ENCODE measurements at regions not wholly inside any gene's neighbourhood (a gene's known extent, or its start where the extent isn't known, plus 50 kb on each side); places are given as distances from the start of the nearest gene placed in this dataset.

DNA sequence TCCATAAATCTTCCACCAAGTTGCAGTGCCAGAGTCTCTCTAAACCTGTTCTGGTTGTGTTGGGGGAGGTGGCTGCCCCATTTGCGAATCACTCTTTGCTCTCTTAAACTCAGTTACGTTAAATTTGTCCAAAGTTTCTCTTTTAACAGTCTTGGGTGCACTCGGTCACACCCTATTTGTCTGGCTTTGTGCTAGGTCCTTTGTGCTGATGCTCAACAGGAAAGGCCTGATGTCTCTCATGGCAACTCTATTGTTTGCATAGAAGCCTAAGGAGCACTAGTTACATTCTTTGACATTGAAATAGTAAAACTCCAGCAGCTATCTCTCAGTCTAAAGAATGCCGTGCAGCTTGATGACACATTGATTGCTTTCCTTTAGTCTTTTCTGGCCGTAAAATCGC is 105.1 kb downstream of the TRMT11 start:
- in situ Hi-C loops (cut with HindIII; ENCODE audit: low sequenced_read_pairs): no loop called here

- in situ Hi-C loops (cut with HindIII; ENCODE audit: low sequenced_read_pairs): no loop called here
Measured at GRCh38 chr6:126093108-126093507, 106.8 kb downstream of the TRMT11 start.

DNA sequence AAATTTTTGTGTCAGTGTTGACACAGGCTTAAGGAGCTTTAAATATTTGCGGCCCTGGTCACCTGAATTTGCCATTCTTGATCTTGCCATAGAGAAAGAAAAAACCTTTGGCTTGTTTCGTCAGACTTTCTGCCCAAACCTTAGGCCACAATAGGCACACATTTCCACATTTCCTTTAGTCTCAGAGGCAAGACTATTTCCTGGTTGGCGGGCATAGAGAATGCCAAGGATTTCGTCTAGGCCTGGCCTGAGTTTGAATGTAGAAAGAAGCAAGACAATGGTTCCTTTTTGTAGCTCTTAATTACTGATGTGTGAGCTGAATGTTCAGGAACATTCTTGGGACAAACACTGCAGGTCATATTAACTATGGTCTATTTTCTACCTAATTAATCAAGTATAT is 108.1 kb downstream of the TRMT11 start:
- in situ Hi-C loops (cut with HindIII; ENCODE audit: low sequenced_read_pairs): no loop called here

GRCh38 chr6:126100386-126100785 is 114.0 kb downstream of the TRMT11 start:
- in situ Hi-C loops (cut with HindIII; ENCODE audit: low sequenced_read_pairs): no loop called here

DNA sequence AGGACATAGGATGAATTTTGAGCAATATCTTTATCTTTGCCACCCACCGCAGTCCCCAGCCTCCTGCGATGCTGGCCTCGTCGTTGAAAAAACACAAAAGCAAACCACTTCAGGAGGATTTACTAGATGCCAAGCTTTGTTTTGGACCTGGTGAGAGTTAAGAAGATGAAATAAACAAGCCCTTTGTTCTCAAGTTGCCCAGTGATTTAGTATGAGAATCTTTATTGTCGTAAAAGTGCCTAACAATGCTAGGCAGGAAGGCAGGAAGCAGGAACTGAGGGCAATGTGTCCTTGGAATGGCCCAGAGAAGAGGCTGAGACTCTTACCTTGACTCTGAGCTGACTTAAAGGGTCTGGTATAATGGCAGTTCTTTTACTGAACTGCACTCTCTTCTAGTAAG is 116.0 kb downstream of the TRMT11 start:
- in situ Hi-C loops (cut with HindIII; ENCODE audit: low sequenced_read_pairs): no loop called here

DNA sequence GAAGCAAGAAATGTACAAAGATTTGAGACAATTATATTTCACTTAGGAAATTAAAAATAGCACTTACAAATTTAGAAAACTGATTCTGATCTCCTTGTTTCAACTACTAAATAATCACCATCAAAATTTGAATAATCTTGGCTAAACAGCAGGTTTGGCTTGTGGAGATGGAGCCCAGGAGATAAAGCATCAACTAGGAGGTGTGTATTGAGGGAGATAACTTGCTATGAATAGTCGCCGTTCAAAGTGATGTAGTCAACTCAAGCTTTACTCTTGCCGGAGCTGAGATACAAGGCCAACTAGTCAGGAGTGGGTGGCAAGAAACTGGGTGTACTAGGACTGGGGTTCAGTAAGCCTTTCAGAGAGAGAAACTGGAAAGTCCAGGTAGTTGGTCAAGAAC is 117.7 kb downstream of the TRMT11 start:
- in situ Hi-C loops (cut with HindIII; ENCODE audit: low sequenced_read_pairs): no loop called here

- in situ Hi-C loops (cut with HindIII; ENCODE audit: low sequenced_read_pairs): no loop called here
Measured at GRCh38 chr6:126107475-126108166, 121.3 kb downstream of the TRMT11 start.

DNA sequence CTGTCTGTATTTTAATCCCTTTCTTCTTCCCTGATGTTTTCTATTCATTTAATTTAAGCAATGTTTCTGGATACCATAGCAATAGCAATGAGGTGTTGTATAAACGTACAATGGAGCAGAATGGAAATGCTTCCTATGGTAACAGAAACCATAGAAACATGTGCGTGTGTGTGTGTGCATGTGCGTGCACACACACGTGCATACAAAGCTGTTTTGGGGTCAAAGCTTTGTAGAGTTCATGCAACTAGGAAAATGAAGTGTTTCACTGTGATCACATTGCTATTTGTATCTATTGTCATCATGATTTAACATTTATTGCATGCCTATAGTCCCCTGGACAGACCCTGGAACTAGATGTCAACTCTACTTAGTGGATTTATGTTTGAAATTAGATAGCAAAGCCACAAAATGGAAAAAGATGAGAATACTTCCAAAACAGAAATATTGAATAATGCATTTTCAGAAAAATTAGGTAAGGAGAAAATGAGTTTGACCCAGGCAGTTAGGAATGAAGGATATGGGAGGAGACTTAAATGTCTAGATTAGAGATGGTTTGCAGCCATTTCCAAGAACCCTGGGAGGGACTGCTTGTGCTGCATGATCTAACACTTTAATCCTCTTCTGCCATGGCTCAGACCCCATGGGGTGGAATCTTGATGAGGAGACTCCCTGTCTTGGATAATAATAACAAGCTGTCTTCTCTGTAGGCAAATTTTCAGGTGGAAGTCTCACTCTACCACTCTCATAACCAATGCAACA is 124.4 kb downstream of the TRMT11 start:
- in situ Hi-C loops (cut with HindIII; ENCODE audit: low sequenced_read_pairs): no loop called here

DNA sequence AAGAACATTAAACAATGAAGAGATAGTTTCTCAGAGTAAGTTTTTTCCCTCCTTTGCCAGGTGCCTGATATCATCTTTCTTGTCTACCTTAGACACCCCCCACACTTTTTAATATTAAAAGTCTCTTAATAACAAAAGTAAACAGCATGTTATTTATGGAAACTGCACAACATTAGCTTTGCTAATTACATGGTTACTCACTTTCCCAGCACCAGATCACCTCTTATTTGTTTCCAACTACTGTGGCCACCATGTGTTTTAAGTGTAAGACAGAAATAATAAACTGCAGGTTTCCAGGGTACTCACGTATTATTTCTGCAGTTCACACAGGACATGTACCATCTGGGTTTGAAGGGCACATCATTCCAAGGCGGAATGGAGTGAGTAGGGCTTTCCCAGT is 125.0 kb downstream of the TRMT11 start:
- in situ Hi-C loops (cut with HindIII; ENCODE audit: low sequenced_read_pairs): no loop called here

DNA sequence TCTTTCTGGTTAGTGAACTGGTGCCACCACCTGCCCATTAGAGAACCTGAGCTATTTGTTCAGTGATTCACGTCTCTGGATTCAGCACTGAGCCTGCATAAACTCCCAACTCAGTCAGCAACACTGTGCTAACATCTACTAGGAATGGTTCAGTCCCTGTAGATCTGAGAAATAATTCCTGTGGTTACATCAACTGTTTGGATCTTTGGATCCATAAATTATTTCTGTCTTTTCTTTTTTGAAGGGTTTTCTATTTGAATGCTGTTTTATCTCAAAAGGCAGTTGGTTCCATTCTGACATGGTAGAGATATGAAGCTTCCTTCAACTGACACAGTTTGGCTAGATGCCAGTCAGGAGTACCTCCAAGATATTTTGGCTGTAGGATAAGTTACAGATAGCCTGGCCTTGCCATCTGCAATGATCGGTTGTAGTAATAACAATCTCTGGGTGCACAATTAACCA is 125.9 kb downstream of the TRMT11 start:
- in situ Hi-C loops (cut with HindIII; ENCODE audit: low sequenced_read_pairs): no loop called here

DNA sequence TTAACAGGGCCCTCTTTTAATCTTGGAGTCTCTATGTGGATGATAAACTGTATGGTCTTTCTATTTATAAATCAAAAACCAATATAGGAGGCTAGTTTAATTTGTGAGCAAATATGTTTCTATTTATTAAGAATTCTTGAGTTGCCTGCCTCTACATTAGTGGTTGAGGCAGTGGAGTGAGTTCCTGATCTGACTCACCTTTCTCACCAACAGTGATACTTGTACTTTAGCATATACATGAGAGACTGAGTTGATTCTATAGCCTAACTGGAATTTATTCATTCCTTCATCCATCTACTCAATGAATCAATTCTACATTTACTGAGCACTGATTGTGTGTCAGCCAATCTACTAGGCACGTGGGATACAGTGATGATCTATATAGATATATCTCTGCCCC is 126.9 kb downstream of the TRMT11 start:
- in situ Hi-C loops (cut with HindIII; ENCODE audit: low sequenced_read_pairs): no loop called here

- in situ Hi-C loops (cut with HindIII; ENCODE audit: low sequenced_read_pairs): no loop called here
Measured at GRCh38 chr6:126117251-126117650, 130.9 kb downstream of the TRMT11 start.

GRCh38 chr6:126118058-126118755 is 131.9 kb downstream of the TRMT11 start:
- in situ Hi-C loops (cut with HindIII; ENCODE audit: low sequenced_read_pairs): no loop called here

DNA sequence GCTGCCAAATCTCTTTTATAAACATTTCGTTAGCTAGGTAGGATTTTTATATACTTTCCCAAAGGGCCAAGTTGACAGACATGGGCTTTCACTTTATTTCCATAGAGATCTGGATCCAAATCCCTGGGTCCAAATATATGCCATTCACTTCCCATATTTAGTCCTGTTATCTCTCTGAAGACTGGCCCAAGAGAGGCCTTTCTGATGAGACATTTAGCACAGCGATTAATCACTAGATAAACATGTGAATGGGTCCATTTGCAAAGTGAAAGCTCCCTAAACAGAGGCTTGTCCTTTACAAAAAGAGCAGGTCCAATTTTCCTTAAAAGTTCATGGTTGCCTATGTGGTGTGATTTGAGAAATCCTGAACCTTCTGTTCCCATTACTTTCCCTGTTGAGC is 132.6 kb downstream of the TRMT11 start:
- in situ Hi-C loops (cut with HindIII; ENCODE audit: low sequenced_read_pairs): no loop called here

DNA sequence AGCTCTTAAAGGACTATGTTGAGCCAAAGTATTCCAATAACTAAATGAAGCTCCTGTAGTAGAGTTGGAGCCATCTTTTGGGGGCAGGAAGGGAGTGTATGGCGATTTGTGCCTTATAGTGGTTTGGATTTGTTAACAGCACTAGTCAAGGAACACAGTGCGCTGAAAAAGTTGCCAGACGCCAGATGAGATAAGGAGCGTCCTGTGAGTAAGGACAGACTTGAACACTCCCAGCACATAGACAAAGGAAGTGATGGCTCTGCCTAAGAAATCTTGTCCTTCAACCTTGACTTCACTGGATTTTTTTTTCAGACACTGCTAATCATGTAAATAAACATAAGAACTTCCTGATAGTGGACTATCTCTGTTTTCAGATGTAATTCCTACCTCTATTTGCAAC is 136.9 kb downstream of the TRMT11 start:
- in situ Hi-C loops (cut with HindIII; ENCODE audit: low sequenced_read_pairs): no loop called here

DNA sequence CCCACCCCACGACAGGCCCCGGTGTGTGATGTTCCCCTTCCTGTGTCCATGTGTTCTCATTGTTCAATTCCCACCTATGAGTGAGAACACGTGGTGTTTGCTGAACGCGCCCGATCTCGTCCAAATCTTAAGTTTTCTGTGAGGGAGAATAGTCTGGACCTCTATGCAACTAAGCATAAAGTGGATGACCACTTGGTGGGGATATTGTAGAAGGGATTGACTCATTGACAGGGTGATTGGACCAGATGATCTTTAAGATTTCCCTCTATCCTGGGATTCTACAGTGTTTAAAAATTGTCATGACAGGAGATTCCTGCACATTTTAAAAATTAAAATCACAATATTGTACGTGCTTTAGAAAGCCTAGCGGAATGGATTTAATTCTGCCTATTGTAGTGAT is 141.3 kb downstream of the TRMT11 start:
- in situ Hi-C loops (cut with HindIII; ENCODE audit: low sequenced_read_pairs): no loop called here

DNA sequence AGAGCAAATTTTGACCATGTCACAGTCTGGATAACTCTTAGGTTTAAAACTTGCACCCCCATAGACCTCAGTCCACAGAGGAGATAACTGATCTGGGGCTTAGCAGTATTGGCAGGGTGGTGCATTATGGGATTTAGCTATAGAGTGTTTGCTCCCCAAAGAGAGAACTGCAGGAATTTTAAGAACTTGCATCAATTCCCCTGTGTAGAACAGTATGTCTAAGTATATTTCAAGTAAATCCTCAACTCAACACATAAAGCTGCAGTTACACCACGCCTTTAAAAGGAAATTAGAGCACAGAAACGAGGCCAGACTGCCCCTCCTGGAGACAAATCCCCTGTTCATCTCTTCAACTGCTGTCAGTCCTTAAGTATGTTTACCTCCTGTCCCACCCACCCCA is 144.9 kb downstream of the TRMT11 start:
- in situ Hi-C loops (cut with HindIII; ENCODE audit: low sequenced_read_pairs): no loop called here

DNA sequence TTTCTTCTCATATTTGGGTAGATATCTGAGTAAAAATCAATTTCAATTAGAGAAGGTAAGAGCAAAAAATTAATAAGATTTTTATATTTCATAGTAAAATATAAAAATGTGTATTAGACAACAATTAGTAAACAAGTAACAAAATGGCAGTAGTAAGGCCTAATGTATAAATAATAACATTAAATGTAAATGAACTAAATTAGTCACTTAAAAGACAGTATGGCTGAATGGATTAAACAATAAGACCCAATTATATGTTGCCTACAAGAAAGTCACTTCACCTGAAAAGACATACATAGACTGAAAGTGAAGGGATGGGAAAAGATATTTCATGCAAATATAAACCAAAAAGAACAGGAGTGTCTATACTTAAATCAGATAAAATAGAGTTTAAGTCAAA is 147.6 kb downstream of the TRMT11 start:
- in situ Hi-C loops (cut with HindIII; ENCODE audit: low sequenced_read_pairs): no loop called here

DNA sequence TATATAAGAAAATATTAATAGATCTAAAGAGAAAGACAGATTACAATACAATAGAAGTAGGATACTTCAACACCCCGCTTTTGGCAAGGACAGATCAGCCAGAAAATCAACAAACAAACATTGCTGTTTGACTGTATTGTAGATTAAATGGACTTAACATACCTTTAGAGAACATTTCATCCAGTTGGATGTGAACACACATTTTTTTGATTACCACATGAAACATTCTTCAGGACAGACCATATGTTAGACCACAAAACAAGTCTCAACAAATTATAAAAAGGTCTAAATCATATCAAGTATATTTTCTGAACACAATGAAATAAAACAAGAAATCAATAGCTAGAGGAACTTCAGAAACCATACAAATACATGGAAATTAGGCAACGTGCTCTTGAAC is 148.2 kb downstream of the TRMT11 start:
- in situ Hi-C loops (cut with HindIII; ENCODE audit: low sequenced_read_pairs): no loop called here

- in situ Hi-C loops (cut with HindIII; ENCODE audit: low sequenced_read_pairs): no loop called here
Measured at GRCh38 chr6:126140015-126140414, 153.7 kb downstream of the TRMT11 start.

GRCh38 chr6:126143761-126144251 is 157.5 kb downstream of the TRMT11 start:
- in situ Hi-C loops (cut with HindIII; ENCODE audit: low sequenced_read_pairs): no loop called here

DNA sequence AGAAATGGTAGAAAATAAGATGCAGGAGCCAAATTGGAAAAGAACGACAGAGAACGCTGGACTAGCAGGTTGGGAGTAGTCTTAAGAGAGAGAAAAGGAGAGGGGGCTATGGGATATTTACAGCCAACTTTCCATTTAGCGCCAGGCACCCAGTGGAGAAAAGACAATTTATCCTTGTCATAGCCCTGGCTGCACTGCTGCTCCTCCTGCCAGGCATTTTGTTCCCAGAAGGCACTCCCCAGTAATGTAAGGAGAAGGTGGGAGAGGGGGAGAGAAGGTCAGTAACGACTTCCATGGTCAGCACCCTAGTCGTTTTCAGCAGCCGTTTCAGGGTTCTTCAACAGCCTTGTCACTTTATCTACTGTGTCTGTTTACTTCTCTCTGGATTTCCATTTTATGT is 159.0 kb downstream of the TRMT11 start:
- in situ Hi-C loops (cut with HindIII; ENCODE audit: low sequenced_read_pairs): no loop called here

All from DLD1 (cell line).